ENCODE measurements at regions not wholly inside any gene's neighbourhood (a gene's known extent, or its start where the extent isn't known, plus 50 kb on each side); places are given as distances from the start of the nearest gene placed in this dataset.

DNA sequence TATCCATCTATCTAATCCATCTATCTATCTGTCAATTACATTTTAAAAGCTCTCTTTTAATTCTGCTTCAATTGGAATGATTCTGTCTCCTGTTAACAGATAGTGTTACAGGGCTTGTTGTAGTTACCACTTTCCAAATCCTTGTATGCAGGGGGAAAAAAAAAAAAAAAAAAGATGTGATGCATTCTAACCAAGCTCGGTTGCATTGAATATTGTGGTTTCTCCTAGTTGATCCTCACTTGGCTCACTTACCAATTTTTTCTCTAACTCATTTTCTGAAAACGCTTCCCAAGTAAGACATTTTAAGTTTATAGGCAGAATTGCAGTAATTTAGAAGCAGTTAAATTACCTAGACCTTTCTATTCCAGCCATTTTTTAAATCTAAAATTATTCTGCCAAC, 327.9 kb upstream of the PITX2 start:
- TF ChIP-seq EZH2 (optimal IDR thresholded peaks at IDR 0.05; ENCODE audit: low read depth, low read length): no peak
- no peak for TF ChIP-seq CTCF (IDR thresholded peaks at IDR 0.05; ENCODE audit: low read length)
- no peak for TF ChIP-seq EZH2phosphoT487 (IDR thresholded peaks at IDR 0.05; ENCODE audit: low read length)

Data from MM.1S (cell line).